NCI-H748 treated with DMSO at 0.1 percent for 48 hours (cell line): ENCODE measurements at regions not wholly inside any gene's neighbourhood (a gene's known extent, or its start where the extent isn't known, plus 50 kb on each side); places are given as distances from the start of the nearest gene placed in this dataset.

Source experiments
- DNase-seq: peaks from one replicate; lab custom pipeline; 2025; lab: John Stamatoyannopoulos, UW

GRCh38 chr16:16791051-16791450, 412.1 kb downstream of the NPIPA7 start:
- no peak for DNase-seq

- no peak for DNase-seq
Measured at GRCh38 chr16:16797239-16797638, 418.3 kb downstream of the NPIPA7 start.

GRCh38 chr16:16798504-16798903, 419.6 kb downstream of the NPIPA7 start:
- DNase-seq = no peak

GRCh38 chr16:16805809-16806208, 426.9 kb downstream of the NPIPA7 start:
- no peak for DNase-seq

- no peak for DNase-seq
Measured at GRCh38 chr16:16815641-16816040, 436.7 kb downstream of the NPIPA7 start.

- no peak for DNase-seq
Measured at GRCh38 chr16:16817196-16817595, 438.3 kb downstream of the NPIPA7 start.

- DNase-seq = no peak
Measured at GRCh38 chr16:16821261-16821660, 442.3 kb downstream of the NPIPA7 start.

- no peak for DNase-seq
Measured at GRCh38 chr16:16828913-16829398, 450.0 kb downstream of the NPIPA7 start.

- DNase-seq = no peak
Measured at GRCh38 chr16:16830401-16830800, 451.5 kb downstream of the NPIPA7 start.

- no peak for DNase-seq
Measured at GRCh38 chr16:16830973-16831372, 452.0 kb downstream of the NPIPA7 start.

GRCh38 chr16:16833165-16833564, 454.2 kb downstream of the NPIPA7 start:
- no peak for DNase-seq

- no peak for DNase-seq
Measured at GRCh38 chr16:16850274-16850673, 471.3 kb downstream of the NPIPA7 start.

GRCh38 chr16:16857012-16857411, 478.1 kb downstream of the NPIPA7 start:
- no peak for DNase-seq

GRCh38 chr16:16857603-16858283, 478.8 kb downstream of the NPIPA7 start:
- peak; percentile 7 for DNase-seq

GRCh38 chr16:16861546-16861945, 482.6 kb downstream of the NPIPA7 start:
- DNase-seq = peak; percentile 7

- DNase-seq = no peak
Measured at GRCh38 chr16:16863672-16864071, 484.7 kb downstream of the NPIPA7 start.

GRCh38 chr16:16864536-16864935, 485.6 kb downstream of the NPIPA7 start:
- no peak for DNase-seq

- DNase-seq = no peak
Measured at GRCh38 chr16:16865374-16865773, 486.4 kb downstream of the NPIPA7 start.

- DNase-seq = no peak
Measured at GRCh38 chr16:16867973-16868372, 489.0 kb downstream of the NPIPA7 start.

- DNase-seq = no peak
Measured at GRCh38 chr16:16868727-16869126, 489.8 kb downstream of the NPIPA7 start.

GRCh38 chr16:16869746-16870145, 490.8 kb downstream of the NPIPA7 start:
- no peak for DNase-seq

- no peak for DNase-seq
Measured at GRCh38 chr16:16871196-16871595, 492.3 kb downstream of the NPIPA7 start.

GRCh38 chr16:16877061-16877460, 498.1 kb downstream of the NPIPA7 start:
- DNase-seq = no peak

GRCh38 chr16:16879567-16880251, 500.8 kb downstream of the NPIPA7 start:
- DNase-seq = no peak
